ENCODE measurements at regions not wholly inside any gene's neighbourhood (a gene's known extent, or its start where the extent isn't known, plus 50 kb on each side); places are given as distances from the start of the nearest gene placed in this dataset.

- DNase-seq (ENCODE audit: low read depth, low spot score): no peak
- no peak overlapping the region for H3K4me3 ChIP-seq (ENCODE audit: low read length)
Observed at GRCh38 chr2:43131890-43132682, 94.3 kb downstream of the ZFP36L2 start.

GRCh38 chr2:43131051-43131889 is 95.1 kb downstream of the ZFP36L2 start:
- H3K4me3 ChIP-seq (ENCODE audit: low read length): peak overlapping the region; percentile 2; the same call in 1 of the 2 replicates
- DNase-seq (ENCODE audit: low read depth, low spot score): peak; percentile 92

GRCh38 chr2:43130548-43130875 is 95.9 kb downstream of the ZFP36L2 start:
- no peak for DNase-seq (ENCODE audit: low read depth, low spot score)
- no peak overlapping the region for H3K4me3 ChIP-seq (ENCODE audit: low read length)

- H3K4me3 ChIP-seq (ENCODE audit: low read length): no peak overlapping the region
- no peak for DNase-seq (ENCODE audit: low read depth, low spot score)
Observed at GRCh38 chr2:43129676-43130547, 96.5 kb downstream of the ZFP36L2 start.

- DNase-seq (ENCODE audit: low read depth, low spot score): no peak
- H3K4me3 ChIP-seq (ENCODE audit: low read length): no peak overlapping the region
Observed at GRCh38 chr2:43128559-43128955, 97.8 kb downstream of the ZFP36L2 start.

DNA sequence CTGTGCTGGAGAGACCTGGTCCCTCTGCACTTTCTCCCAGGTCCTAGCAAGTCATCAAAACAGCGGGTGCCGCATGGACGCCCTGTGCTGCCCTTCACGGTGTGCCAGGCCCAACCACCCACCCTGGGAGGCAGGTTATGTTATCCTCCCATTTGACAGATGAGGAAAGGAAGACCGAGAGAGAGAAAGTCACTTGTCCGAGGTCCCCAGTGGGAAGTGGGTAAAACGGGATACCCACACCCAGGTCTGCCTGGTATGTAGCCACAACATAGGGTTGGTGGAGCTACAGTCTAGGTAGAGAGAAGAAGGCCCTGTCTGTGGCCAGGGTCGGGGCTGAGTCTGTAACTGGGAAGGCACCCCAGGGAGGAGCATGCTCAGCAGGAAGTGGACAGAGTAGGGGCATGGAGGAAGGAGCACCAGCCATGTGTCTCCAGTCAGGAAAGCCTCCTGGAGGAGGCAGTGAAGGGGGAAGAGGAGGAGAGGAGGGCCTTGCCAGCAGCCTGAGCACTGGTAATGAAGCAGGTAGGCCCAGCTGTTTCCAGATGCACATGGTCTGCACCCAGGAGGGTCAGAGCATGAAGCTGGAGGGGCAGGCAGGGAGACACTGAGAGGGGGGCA is 98.4 kb downstream of the ZFP36L2 start:
- H3K4me3 ChIP-seq (ENCODE audit: low read length): no peak overlapping the region
- DNase-seq (ENCODE audit: low read depth, low spot score): no peak

DNA sequence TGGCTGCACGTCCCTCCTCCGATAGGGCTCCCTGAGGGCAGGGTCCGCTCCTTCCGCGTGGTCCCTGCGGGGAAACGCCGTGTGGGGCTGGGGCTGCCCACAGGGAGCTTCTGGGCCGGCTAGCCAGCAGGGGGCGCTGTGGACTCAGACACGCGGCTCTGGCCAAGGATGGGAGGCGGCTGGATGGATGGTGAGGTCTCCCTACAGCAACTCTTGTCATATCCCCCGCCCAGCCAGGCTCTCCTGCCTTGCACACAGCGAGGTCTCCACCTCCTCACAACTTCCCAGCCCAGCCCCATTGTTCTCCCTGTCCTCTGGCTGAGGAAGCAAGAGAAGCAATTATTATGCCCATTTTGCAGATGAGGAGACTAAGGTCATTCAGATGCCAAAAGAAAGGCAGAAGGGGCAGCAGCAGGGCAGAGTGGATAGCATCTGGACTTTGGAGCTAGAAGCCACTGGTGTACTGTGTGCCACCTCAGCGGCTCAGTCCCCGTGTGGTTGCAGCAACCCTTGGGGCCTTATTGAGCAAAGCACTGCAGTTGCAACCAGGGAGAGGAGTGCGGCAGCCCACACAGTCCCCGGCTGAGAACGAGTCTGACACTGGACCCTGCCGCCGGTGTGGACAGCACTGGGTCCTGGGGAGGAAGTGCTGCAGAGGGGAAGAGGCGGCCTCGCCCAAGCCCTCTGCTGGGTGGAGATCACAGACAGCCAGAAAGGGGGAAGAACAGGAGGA is 99.0 kb downstream of the ZFP36L2 start:
- no peak overlapping the region for H3K4me3 ChIP-seq (ENCODE audit: low read length)
- no peak for DNase-seq (ENCODE audit: low read depth, low spot score)

DNA sequence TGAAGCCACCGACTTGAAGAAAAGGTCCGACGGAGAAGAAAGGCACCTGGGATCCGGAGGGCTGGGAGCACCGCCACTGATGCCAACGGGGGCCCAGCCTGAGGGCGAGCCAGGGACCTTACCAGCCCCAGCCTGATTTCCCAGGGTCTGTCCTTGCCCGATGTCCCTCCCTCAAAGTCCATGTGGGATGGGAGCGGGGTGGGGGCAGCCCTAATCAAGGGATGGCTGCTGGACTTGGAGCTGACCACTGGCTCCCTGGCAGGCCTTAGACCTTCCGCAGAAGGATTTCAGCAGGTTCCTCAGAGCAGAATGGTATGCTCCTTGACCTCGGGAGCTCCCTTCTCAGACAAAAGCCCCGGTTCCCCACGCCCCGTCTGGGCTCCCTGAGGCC is 99.6 kb downstream of the ZFP36L2 start:
- H3K4me3 ChIP-seq (ENCODE audit: low read length): no peak overlapping the region
- DNase-seq (ENCODE audit: low read depth, low spot score): no peak

- DNase-seq (ENCODE audit: low read depth, low spot score): no peak
- no peak overlapping the region for H3K4me3 ChIP-seq (ENCODE audit: low read length)
Observed at GRCh38 chr2:43125090-43125998, 101.1 kb downstream of the ZFP36L2 start.

DNA sequence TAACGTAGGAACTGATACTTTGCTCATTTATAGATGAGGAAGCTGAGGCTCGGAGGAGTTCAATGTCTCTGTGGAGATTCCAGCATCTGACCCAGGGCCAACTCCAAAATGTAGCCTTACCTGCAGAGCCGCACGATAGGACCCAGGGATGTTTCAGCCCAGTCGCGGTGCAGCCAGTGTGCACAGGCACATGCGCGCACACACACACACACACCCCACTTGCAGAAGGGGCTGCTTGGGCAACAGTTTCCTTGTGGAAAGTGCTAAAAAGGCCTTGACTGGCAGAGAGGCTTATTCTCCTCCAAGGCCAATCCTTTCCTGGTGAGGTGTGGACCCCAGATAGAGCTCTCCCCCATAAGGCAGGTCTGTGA is 101.7 kb downstream of the ZFP36L2 start:
- DNase-seq (ENCODE audit: low read depth, low spot score): no peak
- H3K4me3 ChIP-seq (ENCODE audit: low read length): no peak overlapping the region

GRCh38 chr2:43123981-43124686 is 102.3 kb downstream of the ZFP36L2 start:
- peak overlapping the region; percentile 41 for H3K4me3 ChIP-seq (ENCODE audit: low read length)
- DNase-seq (ENCODE audit: low read depth, low spot score): no peak

DNA sequence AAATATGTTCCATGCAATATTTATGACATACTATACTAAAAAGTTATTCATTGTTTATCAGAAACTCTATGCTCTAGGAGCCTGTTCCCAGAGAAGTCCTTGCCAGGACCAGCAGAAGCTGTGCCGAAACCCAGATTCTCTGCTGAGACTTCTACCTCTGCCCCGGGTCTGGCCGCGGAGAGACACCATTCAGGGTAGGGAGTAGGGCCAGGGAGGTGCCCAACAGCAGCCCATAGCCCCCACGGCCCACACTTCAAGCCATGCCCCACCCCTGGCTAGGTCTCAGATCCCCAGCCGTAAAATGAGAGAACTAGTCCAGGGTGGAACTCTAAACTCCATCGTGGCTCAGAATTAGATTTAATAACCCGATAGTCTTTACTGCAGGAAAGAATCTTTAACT is 102.9 kb downstream of the ZFP36L2 start:
- no peak for DNase-seq (ENCODE audit: low read depth, low spot score)
- peak overlapping the region; percentile 41; the same call in 1 of the 2 replicates for H3K4me3 ChIP-seq (ENCODE audit: low read length)

DNA sequence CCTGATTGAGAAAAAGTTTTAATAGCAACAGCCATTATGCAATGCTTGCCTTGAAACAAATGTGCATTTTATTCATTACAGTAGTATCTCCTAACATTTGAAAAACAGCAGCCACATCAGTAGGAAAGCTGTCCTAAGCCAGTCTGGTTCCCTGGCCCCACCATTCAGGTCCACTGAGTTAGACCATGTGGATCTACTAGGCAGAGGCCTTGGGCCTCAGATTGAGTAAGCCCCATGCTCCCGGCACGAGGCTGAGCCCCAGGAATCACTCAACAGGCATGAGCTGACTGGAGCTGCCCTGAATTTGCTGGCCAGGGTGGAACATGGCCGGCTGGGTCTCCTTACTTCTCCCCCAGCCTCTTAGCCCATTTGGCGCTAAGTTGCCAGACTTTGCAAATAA is 103.4 kb downstream of the ZFP36L2 start:
- DNase-seq (ENCODE audit: low read depth, low spot score): no peak
- no peak overlapping the region for H3K4me3 ChIP-seq (ENCODE audit: low read length)

- DNase-seq (ENCODE audit: low read depth, low spot score): no peak
- H3K4me3 ChIP-seq (ENCODE audit: low read length): no peak overlapping the region
Observed at GRCh38 chr2:43121580-43122314, 104.7 kb downstream of the ZFP36L2 start.

- DNase-seq (ENCODE audit: low read depth, low spot score): no peak
- no peak overlapping the region for H3K4me3 ChIP-seq (ENCODE audit: low read length)
Observed at GRCh38 chr2:43119303-43119702, 107.1 kb downstream of the ZFP36L2 start.

- no peak for DNase-seq (ENCODE audit: low read depth, low spot score)
- H3K4me3 ChIP-seq (ENCODE audit: low read length): no peak overlapping the region
Observed at GRCh38 chr2:43117521-43118143, 108.8 kb downstream of the ZFP36L2 start.
